ENCODE measurements at regions not wholly inside any gene's neighbourhood (a gene's known extent, or its start where the extent isn't known, plus 50 kb on each side); places are given as distances from the start of the nearest gene placed in this dataset.

GRCh38 chr4:155040031-155040430 lies 168.4 kb upstream of the NPY2R start:
- Histone ChIP-seq H3K79me2 (ENCODE audit: control insufficient read depth, insufficient read depth, low read length) (no peaks in the 10 kb centered on the region), H3K4me2 (ENCODE audit: insufficient read depth, low read length) (no peak overlapping the region), H2AFZ (ENCODE audit: low read depth, low read length) (no peak overlapping the region), H3K9me3 (replicated peaks; ENCODE audit: control insufficient read depth, insufficient read depth, low read depth, low read length) (no peaks in the 10 kb centered on the region; the same call in 1 of the 2 replicates), H3K27ac (ENCODE audit: extremely low read depth, low read depth, low read length) (no peak overlapping the region), H3K27me3 (ENCODE audit: control insufficient read depth in 2 of 2, insufficient read depth in 2 of 2, low read length in 2 of 2) (no peaks in the 10 kb centered on the region), H3K4me3 (no peak overlapping the region), H3K9me1 (ENCODE audit: control insufficient read depth, insufficient read depth, low read length) (no peaks in the 10 kb centered on the region), H3K4me1 (replicated peaks in 1 of 2; ENCODE audit: control insufficient read depth in 2 of 2, insufficient read depth in 2 of 2, low read length in 2 of 2) (no peaks in the 10 kb centered on the region), H3K36me3 (ENCODE audit: control insufficient read depth, insufficient read depth, low read length) (no peaks in the 10 kb centered on the region), H4K20me1 (replicated peaks; ENCODE audit: control insufficient read depth, insufficient read depth, low read length) (no peaks in the 10 kb centered on the region), H3K9ac (ENCODE audit: insufficient read depth in 1 of 2, low read depth in 2 of 2, low read length in 2 of 2) (no peak overlapping the region)
- ChIA-PET POLR2A (interaction anchor here (0.9 kb wide), 1 partner anchor 82 kb away, joined by 3 read pairs; no protein-coding TSS in a partner anchor), CTCF (ENCODE audit: low intra/inter-chr PET ratio) (no interaction called here)
- ATAC-seq (no peak), DNase-seq (ENCODE audit: extremely low read depth in 1 of 4, low spot score in 3 of 4) (no peak), FAIRE-seq (no peak)
- in situ Hi-C loops (cut with MboI) (no loop called here), intact Hi-C loops (cut with micrococcal nuclease) (no loop called here)
- WGBS (ENCODE audit: insufficient coverage, low coverage, missing lambda C conversion rate) = 0% methylated on average over 3 of the region's 3 CpGs
- no TSS peak for BruUV-seq (replicated peaks)
- TF ChIP-seq ZNF785 (CRISPR knock-in tag; IDR thresholded peaks at IDR 0.05) (no peak), ZC3H8 (IDR thresholded peaks at IDR 0.05) (no peak), GATA2 (CRISPR knock-in tag; IDR thresholded peaks at IDR 0.05) (no peak), ZFP1 (CRISPR knock-in tag; IDR thresholded peaks at IDR 0.05) (no peak), ARID2 (IDR thresholded peaks at IDR 0.05) (no peak), TAL1 (IDR thresholded peaks at IDR 0.05) (no peak), RFX7 (CRISPR knock-in tag; IDR thresholded peaks at IDR 0.05) (no peak), THRAP3 (IDR thresholded peaks at IDR 0.05; ENCODE audit: borderline replicate concordance) (no peak), ZNF79 (CRISPR knock-in tag; IDR thresholded peaks at IDR 0.05; ENCODE audit: low read depth) (no peak), ELF2 (CRISPR knock-in tag; IDR thresholded peaks at IDR 0.05) (no peak), ATF4 (CRISPR knock-in tag; IDR thresholded peaks at IDR 0.05) (no peak), GTF3C2 (IDR thresholded peaks at IDR 0.05; ENCODE audit: borderline replicate concordance, extremely low read depth, insufficient read length) (no peak), ZNF311 (CRISPR knock-in tag; IDR thresholded peaks at IDR 0.05) (no peak), COPS2 (conservative IDR thresholded peaks at IDR 0.05) (no peak), EWSR1 (IDR thresholded peaks at IDR 0.05; ENCODE audit: borderline replicate concordance, low read depth, partially characterized antibody) (no peak)

All from K562 (cell line).